ENCODE measurements at regions not wholly inside any gene's neighbourhood (a gene's known extent, or its start where the extent isn't known, plus 50 kb on each side); places are given as distances from the start of the nearest gene placed in this dataset.

- Histone ChIP-seq H3K4me1 (peaks cover 2% of the 10 kb centered on the region; the same call in 2 of the 3 replicates), H3K27ac (no peak overlapping the region), H3K9me3 (no peaks in the 10 kb centered on the region), H3K4me2 (no peak overlapping the region), H3K4me3 (no peak overlapping the region)
- no peak for FAIRE-seq
- ChIA-PET POLR2A (no interaction called here), CTCF (no interaction called here)
- no peak for DNase-seq (ENCODE audit: low read depth in 1 of 2, low spot score in 1 of 2)
- 83% methylated on average over 1 of the region's 2 CpGs for WGBS (ENCODE audit: missing lambda C conversion rate)
- TF ChIP-seq REST (IDR thresholded peaks at IDR 0.05) (no peak), CTCF (IDR thresholded peaks at IDR 0.05) (no peak), EP300 (IDR thresholded peaks at IDR 0.05) (no peak), KDM1A (IDR thresholded peaks at IDR 0.05; ENCODE audit: low read depth) (no peak), JUN (IDR thresholded peaks at IDR 0.05) (no peak)
- ATAC-seq = no peak
These were observed 74.4 kb upstream of the ARHGAP32 start for GRCh38 chr11:129266536-129266935.

GRCh38 chr11:129265125-129265788 is 73.1 kb upstream of the ARHGAP32 start:
- ChIA-PET POLR2A (no interaction called here), CTCF (interaction anchor here (0.9 kb wide), 1 partner anchor 67 kb away, joined by 4 read pairs; no protein-coding TSS in a partner anchor)
- H3K9me3 ChIP-seq = no peaks in the 10 kb centered on the region
- H3K27ac ChIP-seq = no peak overlapping the region
- 80% methylated on average over 5 of the region's 5 CpGs for WGBS (ENCODE audit: missing lambda C conversion rate)
- DNase-seq (ENCODE audit: low read depth in 1 of 2, low spot score in 1 of 2) = no peak
- peaks cover 15% of the 10 kb centered on the region; the same call in 2 of the 3 replicates for H3K4me1 ChIP-seq
- no peak for ATAC-seq
- no peak for FAIRE-seq
- TF ChIP-seq CTCF (IDR thresholded peaks at IDR 0.05) (no peak), JUN (IDR thresholded peaks at IDR 0.05) (no peak), CHD2 (IDR thresholded peaks at IDR 0.05; ENCODE audit: low read length, partially characterized antibody) (no peak), BHLHE40 (IDR thresholded peaks at IDR 0.05; ENCODE audit: low read depth, low read length) (no peak), TP53 (CRISPR knock-in tag; IDR thresholded peaks at IDR 0.05) (no peak), ZNF302 (CRISPR knock-in tag; IDR thresholded peaks at IDR 0.05) (no peak), NR3C1 (IDR thresholded peaks at IDR 0.05) (no peak), PHF8 (IDR thresholded peaks at IDR 0.05; ENCODE audit: borderline replicate concordance, low read depth) (no peak), POLR2AphosphoS2 (conservative IDR thresholded peaks at IDR 0.05; ENCODE audit: low read length) (no peak), SREBF2 (IDR thresholded peaks at IDR 0.05) (no peak), NPAS2 (CRISPR knock-in tag; IDR thresholded peaks at IDR 0.05; ENCODE audit: borderline replicate concordance) (no peak), CEBPB (IDR thresholded peaks at IDR 0.05) (no peak), HES2 (IDR thresholded peaks at IDR 0.05) (no peak), RFX5 (IDR thresholded peaks at IDR 0.05) (no peak)
- H3K4me3 ChIP-seq = no peak overlapping the region
- no peak overlapping the region for H3K4me2 ChIP-seq
